CD4-positive, alpha-beta T cell (primary cell): ENCODE measurements at regions not wholly inside any gene's neighbourhood (a gene's known extent, or its start where the extent isn't known, plus 50 kb on each side); places are given as distances from the start of the nearest gene placed in this dataset.

ENCODE experiments used
- ATAC-seq: fragments of 200-7000 bp; cut with Tn5 transposase; one replicate; pipeline ENCODE4 v1.10.0; 2022; ENCODE audit warnings: mild to moderate bottlenecking; ENCODE audit not compliant: poor library complexity
- CTCF ChIA-PET: fragments of 350-600 bp; sonication (Branson Sonifier 250); formaldehyde crosslinking; loops from one replicate; lab custom pipeline; 2021; ENCODE audit warnings: antibody characterized with exemption, inconsistent platforms; lab: Charles Lee
- POLR2A ChIA-PET: fragments of 350-600 bp; sonication (Branson Sonifier 250); formaldehyde crosslinking; loops from one replicate; lab custom pipeline; 2021; ENCODE audit warnings: antibody characterized with exemption, inconsistent platforms; lab: Charles Lee
- DNase-seq, 14 experiments: peaks; one replicate each; pipeline ENCODE4 v3.0.0-alpha.2; 2013 to 2020; ENCODE audit warnings: mixed read lengths in 2 of 14
- H3K27ac ChIP-seq, 2 donors: one replicate each; pipeline versions ENCODE4 v1.5.1 to v1.7.0; 2013; ENCODE audit warnings: low read length in 2 of 2, low read depth in 1 of 2, mild to moderate bottlenecking in 1 of 2
- H3K27me3 ChIP-seq, 2 experiments: 1 replicate in 1 of 2; 2 replicates in 1 of 2; pipeline versions ENCODE4 v1.6.1 to v1.7.0; 2013; ENCODE audit warnings: low read length in 2 of 2, control low read depth in 1 of 2, mild to moderate bottlenecking in 1 of 2, moderate library complexity in 1 of 2; ENCODE audit not compliant: insufficient read depth in 2 of 2, control insufficient read depth in 1 of 2
- H3K36me3 ChIP-seq: one replicate; pipeline ENCODE4 v1.6.1; 2013; ENCODE audit warnings: low read length, control low read depth; ENCODE audit not compliant: insufficient read depth
- H3K4me1 ChIP-seq: one replicate; pipeline ENCODE4 v1.6.1; 2013; ENCODE audit warnings: low read length, control low read depth; ENCODE audit not compliant: insufficient read depth
- H3K4me3 ChIP-seq: one replicate; pipeline ENCODE4 v1.5.1; 2013; ENCODE audit warnings: mild to moderate bottlenecking, low read length, moderate library complexity
- H3K9me3 ChIP-seq, 2 experiments: 1 replicate in 1 of 2; 2 replicates in 1 of 2; pipeline versions ENCODE4 v1.6.1 to v1.7.0; 2013; ENCODE audit warnings: low read length in 2 of 2, mild to moderate bottlenecking in 2 of 2, control low read depth in 1 of 2, moderate library complexity in 1 of 2; ENCODE audit not compliant: control insufficient read depth in 1 of 2, insufficient read depth in 1 of 2
- H3K27ac Mint-ChIP-seq: one replicate; pipeline ENCODE4 v1.8.0; 2020; ENCODE audit warnings: mixed read lengths
- H3K27me3 Mint-ChIP-seq: one replicate; pipeline ENCODE4 v1.8.0; 2021; ENCODE audit warnings: mixed read lengths
- H3K36me3 Mint-ChIP-seq: one replicate; pipeline ENCODE4 v1.8.0; 2021; ENCODE audit warnings: low read depth, mixed read lengths
- H3K4me1 Mint-ChIP-seq: one replicate; pipeline ENCODE4 v1.8.0; 2021; ENCODE audit warnings: low read depth, mixed read lengths
- H3K4me3 Mint-ChIP-seq: one replicate; pipeline ENCODE4 v1.8.0; 2020; ENCODE audit warnings: mild to moderate bottlenecking, mixed read lengths
- H3K9me3 Mint-ChIP-seq: one replicate; pipeline ENCODE4 v1.8.0; 2020; ENCODE audit warnings: mixed read lengths
- intact Hi-C, 2 experiments: fragments of 100-400 bp; cut with DNase I in 1 of 2; cut with micrococcal nuclease in 1 of 2; formaldehyde crosslinking; loops; one replicate each; pipeline versions ENCODE4 v1.15.1 to v1.9.0; 2023 to 2025; cut with DNase I, micrococcal nuclease
- TF ChIP-seq, protein P1 (sequence below): fragments of 200-600 bp; IDR thresholded peaks from one replicate; pipeline ENCODE4 v1.8.0; 2022; ENCODE audit warnings: antibody characterized with exemption, mild to moderate bottlenecking

DNA sequence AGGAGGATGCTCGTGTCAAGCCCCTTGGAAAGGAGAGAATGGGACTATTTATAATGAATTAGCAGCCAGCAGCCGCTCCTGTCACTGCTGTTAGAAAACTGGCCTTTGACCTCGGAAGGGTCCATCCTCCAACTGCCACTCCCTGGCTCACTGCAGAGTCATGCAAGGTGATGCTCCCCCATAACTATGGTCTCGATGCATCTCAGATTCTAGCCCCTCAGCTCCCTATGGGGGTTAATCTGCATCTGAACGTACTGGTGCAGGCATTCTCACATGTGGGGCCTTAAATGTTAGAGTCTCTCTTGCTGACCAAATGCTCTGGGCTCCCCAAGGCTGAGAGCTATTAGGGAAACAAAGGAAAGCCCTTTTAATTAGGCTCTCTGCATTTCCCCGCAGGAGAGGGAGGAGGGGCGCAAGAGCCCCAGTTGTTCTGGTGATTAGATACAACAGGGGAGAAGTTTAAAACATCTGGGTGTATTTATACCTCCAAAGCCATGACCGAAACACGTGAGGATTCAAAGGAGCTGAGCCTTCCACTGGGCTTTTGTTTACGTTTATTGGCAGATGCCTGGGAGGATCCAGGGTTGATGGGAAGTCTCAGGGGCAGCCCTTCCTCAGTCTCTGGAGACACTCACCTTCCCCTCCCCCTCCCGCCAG, 182.5 kb downstream of the OPA1 start:
- Histone ChIP-seq H3K27me3 (peaks cover 17 to 24% of the 10 kb centered on the region in 2 experiments), H3K36me3 (no peaks in the 10 kb centered on the region), H3K9me3 (no peaks in the 10 kb centered on the region), H3K4me3 (no peak overlapping the region), H3K27ac (no peak overlapping the region), H3K4me1 (no peaks in the 10 kb centered on the region)
- H3K4me3 Mint-ChIP-seq: no peak overlapping the region
- intact Hi-C loops: no loop called here
- H3K4me1 Mint-ChIP-seq: peaks cover 9% of the 10 kb centered on the region
- TF ChIP-seq, protein P1, sequence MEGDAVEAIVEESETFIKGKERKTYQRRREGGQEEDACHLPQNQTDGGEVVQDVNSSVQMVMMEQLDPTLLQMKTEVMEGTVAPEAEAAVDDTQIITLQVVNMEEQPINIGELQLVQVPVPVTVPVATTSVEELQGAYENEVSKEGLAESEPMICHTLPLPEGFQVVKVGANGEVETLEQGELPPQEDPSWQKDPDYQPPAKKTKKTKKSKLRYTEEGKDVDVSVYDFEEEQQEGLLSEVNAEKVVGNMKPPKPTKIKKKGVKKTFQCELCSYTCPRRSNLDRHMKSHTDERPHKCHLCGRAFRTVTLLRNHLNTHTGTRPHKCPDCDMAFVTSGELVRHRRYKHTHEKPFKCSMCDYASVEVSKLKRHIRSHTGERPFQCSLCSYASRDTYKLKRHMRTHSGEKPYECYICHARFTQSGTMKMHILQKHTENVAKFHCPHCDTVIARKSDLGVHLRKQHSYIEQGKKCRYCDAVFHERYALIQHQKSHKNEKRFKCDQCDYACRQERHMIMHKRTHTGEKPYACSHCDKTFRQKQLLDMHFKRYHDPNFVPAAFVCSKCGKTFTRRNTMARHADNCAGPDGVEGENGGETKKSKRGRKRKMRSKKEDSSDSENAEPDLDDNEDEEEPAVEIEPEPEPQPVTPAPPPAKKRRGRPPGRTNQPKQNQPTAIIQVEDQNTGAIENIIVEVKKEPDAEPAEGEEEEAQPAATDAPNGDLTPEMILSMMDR: no peak
- no peaks in the 10 kb centered on the region for H3K36me3 Mint-ChIP-seq
- POLR2A ChIA-PET: no interaction called here
- H3K27me3 Mint-ChIP-seq: peaks cover 35% of the 10 kb centered on the region
- H3K27ac Mint-ChIP-seq: no peak overlapping the region
- no peaks in the 10 kb centered on the region for H3K9me3 Mint-ChIP-seq
- ATAC-seq (no peak), DNase-seq (no peak)
- CTCF ChIA-PET: no interaction called here

DNA sequence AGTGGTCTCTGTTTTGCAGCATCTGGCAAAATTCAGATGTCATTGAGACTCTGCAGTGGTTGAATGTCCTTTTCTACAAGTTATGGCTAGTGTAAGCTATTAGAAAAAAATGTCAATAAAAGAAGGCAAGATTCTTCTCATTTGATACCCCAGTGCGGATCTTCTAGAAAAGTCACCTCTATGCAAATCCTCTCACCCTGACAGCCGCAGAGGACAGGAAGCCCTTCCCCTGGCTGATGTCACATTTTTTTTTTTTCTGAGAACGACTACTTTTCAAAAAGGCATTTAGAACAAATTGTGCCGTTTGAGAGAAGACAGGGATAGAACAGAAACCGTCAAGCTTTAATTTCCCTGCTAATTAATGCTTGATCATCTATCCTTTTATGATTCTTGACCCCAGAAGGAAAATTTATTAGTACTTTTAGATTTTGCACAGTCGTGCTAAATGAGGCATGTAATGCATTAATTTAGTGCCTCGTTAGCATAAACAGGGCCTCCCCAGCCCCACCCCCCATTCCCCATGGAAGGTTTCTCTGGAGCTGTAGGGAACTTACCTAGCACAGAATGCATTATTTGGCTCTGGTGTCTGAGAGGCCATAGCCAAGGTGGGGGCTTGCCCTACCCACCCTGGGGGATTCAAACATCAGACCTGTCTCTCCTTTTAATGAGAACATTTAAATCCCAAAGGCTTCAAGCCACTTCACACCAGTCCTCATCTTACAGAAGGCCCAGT, 183.8 kb downstream of the OPA1 start:
- Histone ChIP-seq H3K4me1 (no peaks in the 10 kb centered on the region), H3K4me3 (no peak overlapping the region), H3K36me3 (no peaks in the 10 kb centered on the region), H3K27me3 (peaks cover 19 to 24% of the 10 kb centered on the region in 2 experiments), H3K9me3 (no peaks in the 10 kb centered on the region), H3K27ac (no peak overlapping the region)
- intact Hi-C loops: no loop called here
- TF ChIP-seq, protein P1: no peak
- Mint-ChIP-seq H3K36me3 (no peaks in the 10 kb centered on the region), H3K4me1 (peaks cover 9% of the 10 kb centered on the region), H3K27me3 (peaks cover 42% of the 10 kb centered on the region), H3K27ac (no peak overlapping the region), H3K4me3 (no peak overlapping the region), H3K9me3 (no peaks in the 10 kb centered on the region)
- DNase-seq (peak in 2 of 14 experiments; percentile 7 to 22), ATAC-seq (peak; percentile 44)
- POLR2A ChIA-PET: no interaction called here
- CTCF ChIA-PET: no interaction called here

DNA sequence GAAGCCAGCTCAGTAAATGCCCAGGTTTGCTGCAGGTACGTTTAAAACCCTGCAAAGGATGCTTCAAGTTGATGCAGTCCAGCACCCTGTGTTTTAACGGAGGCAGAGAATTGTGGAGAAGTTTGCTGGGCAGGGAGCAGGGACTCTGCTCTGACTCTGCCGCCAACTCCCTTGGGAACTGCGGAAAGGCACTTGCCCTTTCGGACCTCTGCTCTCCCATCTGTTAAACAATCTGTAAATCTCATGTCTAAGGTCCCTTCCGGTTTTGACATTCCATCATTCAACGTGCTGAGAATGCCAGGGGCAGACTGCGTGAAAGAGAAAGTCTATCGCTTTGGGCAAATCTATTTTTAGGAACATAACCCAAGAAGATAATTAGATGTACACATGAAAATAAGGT, 184.5 kb downstream of the OPA1 start:
- H3K4me1 ChIP-seq: no peaks in the 10 kb centered on the region
- ChIA-PET CTCF (no interaction called here), POLR2A (no interaction called here)
- DNase-seq (no peak), ATAC-seq (no peak)
- TF ChIP-seq, protein P1: no peak
- H3K27me3 ChIP-seq: peaks cover 19 to 24% of the 10 kb centered on the region in 2 experiments
- Mint-ChIP-seq H3K4me3 (no peak overlapping the region), H3K9me3 (no peaks in the 10 kb centered on the region), H3K36me3 (no peaks in the 10 kb centered on the region), H3K4me1 (peaks cover 9% of the 10 kb centered on the region), H3K27me3 (peaks cover 46% of the 10 kb centered on the region), H3K27ac (no peak overlapping the region)
- intact Hi-C loops: no loop called here
- no peaks in the 10 kb centered on the region for H3K9me3 ChIP-seq
- no peaks in the 10 kb centered on the region for H3K36me3 ChIP-seq
- H3K4me3 ChIP-seq: no peak overlapping the region
- no peak overlapping the region for H3K27ac ChIP-seq
